GM12872 (cell line): ENCODE measurements at regions not wholly inside any gene's neighbourhood (a gene's known extent, or its start where the extent isn't known, plus 50 kb on each side); places are given as distances from the start of the nearest gene placed in this dataset.

Experiments
- CTCF ChIP-seq: IDR thresholded peaks from 3 replicates; pipeline ENCODE4 v1.5.1; 2011; ENCODE audit warnings: low read depth, mild to moderate bottlenecking, low read length, moderate library complexity; ENCODE audit not compliant: insufficient read depth

GRCh38 chr5:36414869-36415282, 113.2 kb upstream of the RANBP3L start:
- peak; percentile 25; the same call in 1 of the 3 replicates for TF ChIP-seq CTCF

- no peak for TF ChIP-seq CTCF
Measured at GRCh38 chr5:36416605-36417004, 114.9 kb upstream of the RANBP3L start.

GRCh38 chr5:36417221-36417620, 115.5 kb upstream of the RANBP3L start:
- TF ChIP-seq CTCF = no peak

GRCh38 chr5:36417668-36418067, 116.0 kb upstream of the RANBP3L start:
- TF ChIP-seq CTCF = no peak

- TF ChIP-seq CTCF = no peak
Measured at GRCh38 chr5:36418152-36418979, 116.7 kb upstream of the RANBP3L start.

- no peak for TF ChIP-seq CTCF
Measured at GRCh38 chr5:36421256-36421655, 119.6 kb upstream of the RANBP3L start.

GRCh38 chr5:36422952-36423351, 121.2 kb upstream of the RANBP3L start:
- TF ChIP-seq CTCF = no peak
